GM10266 (cell line): ENCODE measurements at regions not wholly inside any gene's neighbourhood (a gene's known extent, or its start where the extent isn't known, plus 50 kb on each side); places are given as distances from the start of the nearest gene placed in this dataset.
A peak's percentile ranks its signal among the peaks of the same experiment; 100 is the strongest.
"Not testable (repeated sequence)": the region's sequence is repeated elsewhere in the genome, so short reads cannot be mapped to it uniquely, and the experiment has no call there.

Source experiments
- DNase-seq: peaks from one replicate; pipeline ENCODE4 v3.0.0; 2012; ENCODE audit errors: extremely low spot score
- TF ChIP-seq, protein P1 (sequence below): IDR thresholded peaks from 2 replicates; pipeline ENCODE4 v1.5.1; 2012; ENCODE audit warnings: mild to moderate bottlenecking, low read depth; ENCODE audit not compliant: control insufficient read depth, insufficient read depth; ENCODE audit errors: missing control alignments

DNA sequence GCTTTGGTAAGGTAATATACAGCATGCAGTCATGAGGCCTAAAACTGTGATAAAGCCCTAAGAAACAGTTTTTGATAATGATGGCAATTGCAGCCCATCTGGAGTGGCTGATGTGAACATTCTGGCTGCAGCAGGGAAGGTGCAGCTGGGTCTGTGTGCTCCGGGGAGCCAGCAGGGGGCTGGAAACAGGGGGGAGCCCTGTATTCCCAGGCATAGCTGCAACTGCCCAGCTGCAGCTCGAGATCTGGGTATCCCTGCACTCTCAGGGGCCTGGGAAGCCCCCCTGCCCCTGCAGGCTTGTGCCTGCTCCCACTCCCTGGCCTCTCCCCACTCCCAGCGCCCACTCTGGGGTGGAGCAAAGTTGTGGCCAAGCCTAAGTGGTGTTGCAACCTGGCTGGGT lies 95.6 kb downstream of the RRAGB start:
- TF ChIP-seq, protein P1, sequence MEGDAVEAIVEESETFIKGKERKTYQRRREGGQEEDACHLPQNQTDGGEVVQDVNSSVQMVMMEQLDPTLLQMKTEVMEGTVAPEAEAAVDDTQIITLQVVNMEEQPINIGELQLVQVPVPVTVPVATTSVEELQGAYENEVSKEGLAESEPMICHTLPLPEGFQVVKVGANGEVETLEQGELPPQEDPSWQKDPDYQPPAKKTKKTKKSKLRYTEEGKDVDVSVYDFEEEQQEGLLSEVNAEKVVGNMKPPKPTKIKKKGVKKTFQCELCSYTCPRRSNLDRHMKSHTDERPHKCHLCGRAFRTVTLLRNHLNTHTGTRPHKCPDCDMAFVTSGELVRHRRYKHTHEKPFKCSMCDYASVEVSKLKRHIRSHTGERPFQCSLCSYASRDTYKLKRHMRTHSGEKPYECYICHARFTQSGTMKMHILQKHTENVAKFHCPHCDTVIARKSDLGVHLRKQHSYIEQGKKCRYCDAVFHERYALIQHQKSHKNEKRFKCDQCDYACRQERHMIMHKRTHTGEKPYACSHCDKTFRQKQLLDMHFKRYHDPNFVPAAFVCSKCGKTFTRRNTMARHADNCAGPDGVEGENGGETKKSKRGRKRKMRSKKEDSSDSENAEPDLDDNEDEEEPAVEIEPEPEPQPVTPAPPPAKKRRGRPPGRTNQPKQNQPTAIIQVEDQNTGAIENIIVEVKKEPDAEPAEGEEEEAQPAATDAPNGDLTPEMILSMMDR = no peak
- no peak for DNase-seq

DNA sequence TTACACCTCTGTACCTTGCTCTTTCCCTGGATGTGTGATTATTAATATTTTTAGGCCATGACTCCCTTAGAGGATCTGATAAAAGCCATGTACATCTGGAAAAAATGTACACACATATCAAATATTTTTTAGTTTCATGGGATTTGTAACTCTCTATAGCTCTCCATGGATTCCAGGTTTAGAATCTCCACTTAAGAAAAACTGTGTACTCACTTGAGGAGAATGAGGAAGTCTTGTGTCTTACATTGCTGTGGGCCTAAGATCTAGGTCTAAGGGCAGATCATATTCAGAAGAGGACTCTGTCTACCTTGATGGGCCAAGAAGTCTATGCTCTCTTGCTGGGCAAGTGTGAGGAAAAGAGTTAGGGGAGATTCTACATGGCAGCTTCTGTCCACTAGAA lies 98.0 kb downstream of the RRAGB start:
- DNase-seq = no peak
- TF ChIP-seq, protein P1 = no peak

DNA sequence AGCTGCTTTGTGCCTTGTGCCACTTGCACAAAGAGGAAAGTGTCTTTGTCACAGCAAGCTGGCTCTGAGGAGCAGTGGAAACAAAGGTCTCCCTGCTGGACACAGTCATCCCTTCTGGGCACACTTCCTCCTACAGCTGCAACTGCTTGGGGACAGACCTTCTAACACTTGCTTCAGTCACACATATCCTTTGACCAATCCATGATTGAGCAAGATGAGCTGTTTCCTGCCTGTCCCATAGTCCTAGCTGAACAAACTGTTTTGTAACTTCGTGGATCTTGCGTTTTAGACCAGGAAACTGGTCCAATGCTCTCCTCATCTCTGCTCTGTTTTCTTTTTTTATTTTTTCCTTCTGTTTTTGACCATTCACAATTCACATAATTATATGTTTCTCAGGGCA lies 98.5 kb downstream of the RRAGB start:
- no peak for DNase-seq
- TF ChIP-seq, protein P1 = no peak

DNA sequence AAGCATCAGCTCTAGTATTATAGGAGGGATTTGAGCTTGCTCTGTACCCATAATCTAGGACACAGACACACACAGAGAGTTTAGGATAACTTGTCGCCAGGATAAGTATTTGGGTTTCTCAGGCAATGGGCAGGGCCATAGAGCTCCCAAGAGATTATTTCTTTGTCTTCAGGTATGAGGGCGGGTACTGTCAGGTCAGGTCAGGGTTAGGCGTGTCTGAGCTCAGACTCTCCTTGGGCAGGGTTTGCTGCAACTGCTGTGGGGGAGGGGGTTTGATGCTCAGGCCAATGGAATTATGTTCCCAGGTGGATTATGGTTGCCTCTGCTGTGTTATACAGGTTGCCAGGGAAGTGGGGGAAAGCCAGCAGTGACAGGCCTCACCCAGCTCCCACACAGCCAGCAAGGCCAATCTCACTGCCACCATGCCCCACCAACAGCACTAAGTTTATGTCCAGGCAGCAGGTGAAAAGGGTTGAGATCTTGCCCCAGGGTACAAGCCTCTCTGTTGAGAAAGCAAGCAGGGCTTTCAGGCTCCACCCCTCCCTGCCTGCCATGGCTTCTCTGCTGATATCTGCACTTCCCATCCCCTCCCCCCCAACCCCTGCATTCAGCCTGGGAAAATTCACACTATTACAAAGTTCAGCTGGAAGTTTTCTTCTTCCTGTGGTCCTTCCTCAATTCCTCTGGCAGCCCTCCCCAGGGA lies 101.3 kb downstream of the RRAGB start:
- DNase-seq = no peak
- TF ChIP-seq, protein P1 = no peak

DNA sequence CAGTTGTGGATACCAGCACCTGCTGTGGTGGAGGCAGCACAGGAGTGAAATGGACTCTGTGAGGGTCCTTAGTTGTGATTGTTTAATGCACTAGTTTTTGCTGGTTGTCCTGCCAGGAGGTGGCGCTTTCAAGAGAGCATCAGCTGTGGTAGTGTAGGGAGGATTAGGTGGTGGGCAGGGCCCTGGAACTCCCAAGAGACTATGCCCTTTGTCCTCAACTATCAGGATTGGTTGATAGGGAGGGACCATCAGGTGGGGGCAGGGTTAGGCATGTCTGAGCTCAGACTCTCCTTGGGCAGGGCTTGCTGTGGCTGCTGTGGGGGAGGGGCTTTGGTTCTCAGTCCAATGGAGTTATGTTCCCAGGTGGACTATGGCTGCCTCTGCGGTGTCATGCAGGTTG lies 121.9 kb downstream of the RRAGB start:
- TF ChIP-seq, protein P1 = peak; percentile 10
- DNase-seq = no peak

DNA sequence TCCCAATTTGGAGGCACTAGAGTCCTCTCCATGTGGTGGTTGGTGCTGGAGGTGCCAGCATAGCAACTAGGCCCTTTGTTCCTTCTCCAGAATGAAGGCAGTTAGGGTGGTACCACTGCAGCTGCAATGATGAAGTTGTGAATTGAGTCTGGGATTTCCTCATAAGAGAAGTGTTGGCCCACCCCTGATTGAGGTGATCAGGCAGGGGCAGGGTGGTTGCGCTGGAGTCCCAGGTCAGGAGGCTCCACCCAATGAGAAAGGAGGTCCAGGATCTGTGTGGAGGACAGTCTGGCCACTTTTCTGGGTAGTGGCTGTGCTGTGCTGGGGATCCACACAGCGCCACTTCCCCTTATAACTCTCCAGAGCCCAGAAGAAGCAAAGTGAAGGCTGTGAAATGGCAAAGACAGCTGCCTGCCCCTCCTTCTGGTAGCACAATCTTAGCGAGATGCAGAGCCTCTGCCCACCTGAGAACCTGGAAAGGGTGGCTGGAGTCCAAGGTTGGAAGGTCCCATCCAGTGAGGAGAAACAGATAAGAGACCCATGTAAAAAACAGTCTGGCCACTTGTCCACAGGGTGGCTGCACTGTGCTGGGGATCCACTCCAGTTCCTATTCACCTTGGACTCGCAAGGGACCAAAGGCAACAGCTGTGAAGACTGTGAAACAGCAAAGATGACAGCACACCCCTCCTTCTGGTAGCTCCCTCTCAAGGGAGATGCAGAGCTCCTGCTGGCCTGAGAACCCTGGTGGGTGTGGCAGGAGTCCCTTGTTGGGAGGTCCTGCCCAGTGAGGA lies 124.6 kb downstream of the RRAGB start:
- TF ChIP-seq, protein P1 = no peak
- DNase-seq = no peak

DNA sequence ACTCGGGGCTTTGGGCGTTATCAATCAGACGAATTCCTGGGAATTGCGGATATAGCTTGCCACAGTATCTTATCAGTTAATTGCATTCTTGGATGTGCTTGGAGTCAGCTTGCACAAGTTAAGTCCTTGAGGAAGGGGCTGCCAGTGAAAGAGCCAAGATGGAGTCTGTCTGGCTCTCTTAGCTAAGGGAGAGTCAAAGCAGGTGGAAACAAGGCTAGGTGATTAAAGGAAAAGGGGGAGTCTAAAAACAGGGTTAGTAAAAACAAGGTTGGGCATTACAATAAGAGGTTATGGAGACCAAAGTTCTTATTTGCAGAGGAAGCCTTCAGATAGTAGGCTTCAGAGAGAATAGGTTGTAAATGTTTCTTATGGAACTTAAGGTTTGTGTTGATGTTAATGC lies 149.2 kb downstream of the RRAGB start:
- DNase-seq = not testable (repeated sequence)
